Activated B cell treated with CpG ODN at 0.5 μM for 24 hours (primary cell): ENCODE measurements at regions not wholly inside any gene's neighbourhood (a gene's known extent, or its start where the extent isn't known, plus 50 kb on each side); places are given as distances from the start of the nearest gene placed in this dataset.

Source experiments
- ATAC-seq: fragments of 200-7000 bp; cut with Tn5 transposase; one replicate; pipeline ENCODE4 v1.10.0; 2021; ENCODE audit warnings: low read depth, mild to moderate bottlenecking, moderate library complexity
- CTCF ChIA-PET: fragments of 350-600 bp; sonication (Branson Sonifier 250); formaldehyde crosslinking; loops from one replicate; lab custom pipeline; 2021; ENCODE audit warnings: antibody characterized with exemption; lab: Charles Lee
- POLR2A ChIA-PET: fragments of 350-600 bp; sonication (Branson Sonifier 250); formaldehyde crosslinking; loops from one replicate; lab custom pipeline; 2021; ENCODE audit warnings: antibody characterized with exemption; lab: Charles Lee
- DNase-seq: peaks from one replicate; pipeline ENCODE4 v3.0.0; 2022
- H3K27ac Mint-ChIP-seq: one replicate; pipeline ENCODE4 v1.8.0; 2020; ENCODE audit warnings: mixed read lengths
- H3K27me3 Mint-ChIP-seq: one replicate; pipeline ENCODE4 v1.8.0; 2021; ENCODE audit warnings: mixed read lengths
- H3K36me3 Mint-ChIP-seq: one replicate; pipeline ENCODE4 v1.8.0; 2021; ENCODE audit warnings: low read depth, mixed read lengths
- H3K4me1 Mint-ChIP-seq: one replicate; pipeline ENCODE4 v1.8.0; 2021; ENCODE audit warnings: mixed read lengths
- H3K4me3 Mint-ChIP-seq: one replicate; pipeline ENCODE4 v1.8.0; 2020; ENCODE audit warnings: mild to moderate bottlenecking, mixed read lengths
- H3K9me3 Mint-ChIP-seq: one replicate; pipeline ENCODE4 v1.8.0; 2020; ENCODE audit warnings: mixed read lengths
- intact Hi-C: fragments of 100-400 bp; cut with micrococcal nuclease; formaldehyde crosslinking; loops from one replicate; pipeline ENCODE4 v1.15.1; 2024
- TF ChIP-seq, protein P1 (sequence below): fragments of 200-600 bp; IDR thresholded peaks from one replicate; pipeline ENCODE4 v1.8.0; 2022; ENCODE audit warnings: antibody characterized with exemption, mild to moderate bottlenecking

DNA sequence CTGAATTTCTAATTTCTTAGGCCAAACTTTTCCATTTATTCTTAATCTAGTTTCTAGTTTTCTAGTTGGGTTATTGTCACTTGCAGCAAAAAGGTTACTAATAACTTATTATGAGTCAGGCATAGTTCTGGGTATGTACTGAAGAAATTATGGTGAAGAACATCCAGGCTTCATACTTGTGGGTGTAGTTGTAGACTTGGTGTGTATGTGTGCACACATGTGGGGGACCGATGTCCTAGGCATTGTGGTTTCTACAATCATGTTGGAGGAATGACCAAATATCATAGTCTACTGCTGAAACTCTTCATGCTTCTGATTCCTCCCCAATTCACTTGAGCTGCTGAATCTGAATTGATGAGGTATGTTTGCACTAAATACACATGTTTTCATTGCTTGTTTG is 141.2 kb downstream of the PMAIP1 start:
- CTCF ChIA-PET, result no interaction called here
- Mint-ChIP-seq H3K36me3 (no peaks in the 10 kb centered on the region), H3K9me3 (no peaks in the 10 kb centered on the region), H3K4me3 (no peak overlapping the region), H3K27ac (no peak overlapping the region), H3K27me3 (peaks cover 12% of the 10 kb centered on the region), H3K4me1 (no peaks in the 10 kb centered on the region)
- TF ChIP-seq, protein P1, sequence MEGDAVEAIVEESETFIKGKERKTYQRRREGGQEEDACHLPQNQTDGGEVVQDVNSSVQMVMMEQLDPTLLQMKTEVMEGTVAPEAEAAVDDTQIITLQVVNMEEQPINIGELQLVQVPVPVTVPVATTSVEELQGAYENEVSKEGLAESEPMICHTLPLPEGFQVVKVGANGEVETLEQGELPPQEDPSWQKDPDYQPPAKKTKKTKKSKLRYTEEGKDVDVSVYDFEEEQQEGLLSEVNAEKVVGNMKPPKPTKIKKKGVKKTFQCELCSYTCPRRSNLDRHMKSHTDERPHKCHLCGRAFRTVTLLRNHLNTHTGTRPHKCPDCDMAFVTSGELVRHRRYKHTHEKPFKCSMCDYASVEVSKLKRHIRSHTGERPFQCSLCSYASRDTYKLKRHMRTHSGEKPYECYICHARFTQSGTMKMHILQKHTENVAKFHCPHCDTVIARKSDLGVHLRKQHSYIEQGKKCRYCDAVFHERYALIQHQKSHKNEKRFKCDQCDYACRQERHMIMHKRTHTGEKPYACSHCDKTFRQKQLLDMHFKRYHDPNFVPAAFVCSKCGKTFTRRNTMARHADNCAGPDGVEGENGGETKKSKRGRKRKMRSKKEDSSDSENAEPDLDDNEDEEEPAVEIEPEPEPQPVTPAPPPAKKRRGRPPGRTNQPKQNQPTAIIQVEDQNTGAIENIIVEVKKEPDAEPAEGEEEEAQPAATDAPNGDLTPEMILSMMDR, result no peak
- POLR2A ChIA-PET, result no interaction called here
- intact Hi-C loops, result no loop called here
- no peak for DNase-seq
- ATAC-seq, result no peak

- Mint-ChIP-seq H3K27ac (no peak overlapping the region), H3K4me3 (no peak overlapping the region), H3K9me3 (no peaks in the 10 kb centered on the region), H3K27me3 (peaks cover 12% of the 10 kb centered on the region), H3K36me3 (no peaks in the 10 kb centered on the region), H3K4me1 (no peaks in the 10 kb centered on the region)
- TF ChIP-seq, protein P1, result no peak
- no peak for DNase-seq
- intact Hi-C loops, result no loop called here
- CTCF ChIA-PET, result no interaction called here
- POLR2A ChIA-PET, result no interaction called here
- no peak for ATAC-seq
Observed at GRCh38 chr18:60038731-60039130, 138.9 kb downstream of the PMAIP1 start.

DNA sequence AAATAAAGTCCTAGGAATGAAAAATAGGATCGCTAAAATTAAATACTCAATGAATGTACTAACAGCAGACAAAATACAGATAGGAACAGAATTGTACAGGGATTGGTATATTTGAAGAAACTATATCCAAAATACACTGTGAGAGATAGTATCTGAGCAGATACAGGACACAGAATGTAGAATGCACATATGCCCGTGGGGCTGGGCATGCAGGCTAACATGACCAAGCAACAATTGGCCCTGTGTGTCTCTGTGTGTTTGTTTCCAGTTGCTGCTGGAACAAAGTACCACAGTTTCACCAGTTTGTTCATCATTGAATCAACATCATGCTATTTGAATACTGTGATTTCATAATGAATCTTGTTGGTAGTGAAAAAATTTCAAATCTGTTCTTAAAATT is 127.6 kb downstream of the PMAIP1 start:
- intact Hi-C loops, result no loop called here
- Mint-ChIP-seq H3K36me3 (no peaks in the 10 kb centered on the region), H3K27ac (no peak overlapping the region), H3K9me3 (no peaks in the 10 kb centered on the region), H3K27me3 (peaks cover 8% of the 10 kb centered on the region), H3K4me1 (no peaks in the 10 kb centered on the region), H3K4me3 (no peak overlapping the region)
- ATAC-seq, result no peak
- ChIA-PET CTCF (no interaction called here), POLR2A (interaction anchor here (0.7 kb wide), 1 partner anchor 15 kb away, joined by 4 read pairs; no protein-coding TSS in a partner anchor)
- TF ChIP-seq, protein P1, result no peak
- no peak for DNase-seq

GRCh38 chr18:60024857-60025256 is 125.1 kb downstream of the PMAIP1 start:
- H3K9me3 Mint-ChIP-seq, result no peaks in the 10 kb centered on the region
- ChIA-PET CTCF (no interaction called here), POLR2A (interaction anchor here (0.6 kb wide), 1 partner anchor 114 kb away, joined by 5 read pairs; no protein-coding TSS in a partner anchor)
- no peak overlapping the region for H3K27ac Mint-ChIP-seq
- DNase-seq (no peak), ATAC-seq (no peak)
- peaks cover 6% of the 10 kb centered on the region for H3K4me1 Mint-ChIP-seq
- H3K27me3 Mint-ChIP-seq, result peaks cover 10% of the 10 kb centered on the region
- H3K4me3 Mint-ChIP-seq, result no peak overlapping the region
- intact Hi-C loops, result no loop called here
- H3K36me3 Mint-ChIP-seq, result no peaks in the 10 kb centered on the region
- TF ChIP-seq, protein P1, result no peak

DNA sequence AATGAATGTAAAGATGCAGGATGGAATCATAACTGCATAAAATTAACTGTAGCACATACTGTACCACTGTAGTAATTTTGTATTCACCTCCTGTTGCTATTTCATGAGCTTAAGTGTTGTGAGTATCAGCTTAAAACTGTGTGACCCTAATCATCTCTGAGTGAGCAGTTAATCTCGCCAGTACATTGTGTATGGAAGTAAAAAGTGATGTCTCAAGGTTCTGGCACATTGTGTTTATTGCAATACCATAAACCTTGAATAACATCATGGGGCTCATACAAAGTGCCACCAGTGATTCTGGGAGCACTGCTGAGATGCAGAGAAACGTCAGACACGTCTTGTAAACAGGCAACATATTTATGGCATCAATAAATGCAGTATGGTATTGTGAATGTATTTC is 124.5 kb downstream of the PMAIP1 start:
- peaks cover 6% of the 10 kb centered on the region for H3K4me1 Mint-ChIP-seq
- H3K27ac Mint-ChIP-seq, result no peak overlapping the region
- ChIA-PET CTCF (no interaction called here), POLR2A (no interaction called here)
- intact Hi-C loops, result no loop called here
- H3K36me3 Mint-ChIP-seq, result no peaks in the 10 kb centered on the region
- ATAC-seq, result no peak
- H3K27me3 Mint-ChIP-seq, result peaks cover 10% of the 10 kb centered on the region
- TF ChIP-seq, protein P1, result no peak
- no peak overlapping the region for H3K4me3 Mint-ChIP-seq
- DNase-seq, result no peak
- no peaks in the 10 kb centered on the region for H3K9me3 Mint-ChIP-seq
